GM10266 (cell line): ENCODE measurements at regions not wholly inside any gene's neighbourhood (a gene's known extent, or its start where the extent isn't known, plus 50 kb on each side); places are given as distances from the start of the nearest gene placed in this dataset.

Experiments
- DNase-seq: peaks from one replicate; pipeline ENCODE4 v3.0.0; 2012; ENCODE audit errors: extremely low spot score
- CTCF ChIP-seq: IDR thresholded peaks from 2 replicates; pipeline ENCODE4 v1.5.1; 2012; ENCODE audit warnings: mild to moderate bottlenecking, low read depth; ENCODE audit not compliant: control insufficient read depth, insufficient read depth; ENCODE audit errors: missing control alignments

GRCh38 chr1:190540366-190540765 lies 62.7 kb upstream of the BRINP3 start:
- TF ChIP-seq CTCF = no peak
- no peak for DNase-seq

DNA sequence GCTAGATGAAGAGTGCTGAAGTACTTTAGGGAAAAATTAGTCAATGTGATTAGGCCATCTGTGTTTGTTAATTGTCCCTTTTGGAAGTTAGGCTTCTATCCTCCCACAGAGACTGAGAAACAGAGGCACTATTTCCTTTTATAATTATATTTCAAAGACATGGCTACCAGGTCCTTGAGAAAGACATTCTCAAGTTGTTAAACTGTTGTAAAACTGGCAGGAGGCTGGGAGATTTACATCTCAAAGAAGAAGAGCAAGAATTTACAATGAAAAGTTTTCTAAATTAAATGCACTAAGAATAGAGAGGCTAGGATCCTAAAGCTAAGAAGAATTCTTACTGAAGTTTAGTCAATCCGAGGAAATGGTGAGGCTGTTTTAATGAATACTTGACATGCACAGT lies 74.0 kb upstream of the BRINP3 start:
- no peak for TF ChIP-seq CTCF
- DNase-seq = no peak

DNA sequence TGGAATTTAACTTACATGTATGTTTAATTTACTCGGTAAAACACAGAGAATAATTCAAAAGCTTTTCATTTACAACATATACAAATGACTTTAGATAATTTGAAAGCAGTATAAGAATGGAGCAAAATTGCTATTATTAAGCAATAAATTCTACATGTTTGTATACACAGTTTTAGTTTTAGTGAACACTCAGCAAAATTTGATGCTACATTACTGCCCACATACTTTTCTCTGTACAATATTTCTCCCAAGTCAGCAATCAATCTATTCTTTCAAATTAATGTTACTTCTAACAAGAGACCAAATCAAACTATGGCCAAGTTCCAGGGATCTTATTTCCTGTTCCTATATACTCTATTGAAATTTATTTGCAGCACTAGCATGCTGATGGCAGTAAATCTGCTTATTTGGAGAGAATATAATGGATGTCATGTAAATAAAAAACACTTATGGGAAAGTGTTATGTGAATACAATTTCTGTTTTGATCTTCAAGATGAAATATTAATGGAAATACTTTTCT lies 82.6 kb upstream of the BRINP3 start:
- TF ChIP-seq CTCF = no peak
- DNase-seq = no peak

DNA sequence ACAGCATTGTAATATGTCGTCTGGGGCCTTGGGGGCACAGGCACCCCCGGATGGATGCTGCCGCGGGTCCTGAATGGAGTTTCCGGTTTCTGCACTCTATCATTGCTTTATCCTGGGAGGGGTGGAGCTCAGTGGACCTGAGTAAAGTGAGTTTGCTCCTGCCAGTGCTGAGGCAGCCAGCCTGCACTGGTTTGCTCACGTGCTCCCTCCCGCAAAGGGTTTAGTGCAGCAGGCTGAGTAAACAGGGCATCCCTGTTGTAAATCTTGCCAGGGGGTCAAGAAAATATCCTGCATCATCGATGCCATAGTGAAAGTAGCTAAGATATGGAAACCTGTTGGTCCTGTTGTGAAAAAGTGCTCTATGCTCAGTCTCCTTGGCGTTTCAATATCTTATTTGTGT lies 85.6 kb upstream of the BRINP3 start:
- no peak for TF ChIP-seq CTCF

DNA sequence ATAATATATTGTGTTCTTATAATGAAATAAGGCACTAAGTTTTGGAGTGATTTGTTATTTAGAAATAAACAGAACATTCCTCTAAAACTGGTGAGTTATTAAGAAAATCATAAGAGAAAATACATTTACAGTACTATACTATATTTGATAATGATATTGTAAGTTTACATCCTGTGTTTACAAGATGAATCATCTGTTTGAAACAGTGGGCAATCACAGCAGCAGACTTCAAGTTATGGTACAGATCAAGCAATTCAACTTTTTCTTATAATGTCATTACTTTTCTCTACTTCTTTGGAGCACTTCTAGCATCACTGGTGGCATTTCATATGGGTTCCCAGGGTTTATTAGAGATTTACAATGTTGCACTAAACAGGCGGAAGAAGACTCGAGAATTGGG lies 86.5 kb upstream of the BRINP3 start:
- no peak for TF ChIP-seq CTCF
- no peak for DNase-seq

More for the DNA sequence above, 85.6 kb upstream of the BRINP3 start:
- DNase-seq = no peak

GRCh38 chr1:190578017-190578416 lies 100.4 kb upstream of the BRINP3 start:
- no peak for TF ChIP-seq CTCF
- no peak for DNase-seq

GRCh38 chr1:190578526-190578925 lies 100.9 kb upstream of the BRINP3 start:
- TF ChIP-seq CTCF = no peak
- DNase-seq = no peak
